ENCODE measurements at regions not wholly inside any gene's neighbourhood (a gene's known extent, or its start where the extent isn't known, plus 50 kb on each side); places are given as distances from the start of the nearest gene placed in this dataset.
A peak's percentile ranks its signal among the peaks of the same experiment; 100 is the strongest.

DNA sequence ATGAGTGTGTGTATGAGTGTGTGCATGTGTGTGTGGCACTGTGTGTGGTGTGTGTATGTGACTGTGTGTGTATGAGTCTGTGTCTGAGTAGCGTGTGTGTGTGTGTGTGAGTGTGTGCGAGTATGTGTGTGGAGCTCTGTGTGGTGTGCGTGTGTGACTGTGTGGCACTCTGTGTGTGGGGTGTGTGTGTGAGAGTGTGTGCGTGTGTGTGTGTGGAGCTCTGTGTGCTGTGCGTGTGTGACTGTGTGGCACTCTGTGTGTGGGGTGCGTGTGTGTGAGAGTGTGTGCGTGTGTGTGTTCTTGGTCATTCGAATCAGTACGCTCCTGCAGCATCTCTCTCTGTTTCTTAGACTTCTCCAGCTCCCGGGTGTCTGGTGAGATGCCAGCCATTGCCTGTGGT, 76.9 kb upstream of the TMEM132C start:
- Histone ChIP-seq H3K4me3 (no peak overlapping the region), H3K4me1 (ENCODE audit: control insufficient read depth, insufficient read depth, low read length) (no peaks in the 10 kb centered on the region), H3K9me3 (replicated peaks; ENCODE audit: control insufficient read depth, insufficient read depth, low read length) (no peaks in the 10 kb centered on the region; the same call in 2 of the 3 replicates), H3K27ac (ENCODE audit: control insufficient read depth, insufficient read depth) (no peak overlapping the region), H2AFZ (ENCODE audit: control insufficient read depth, low read depth, low read length) (no peak overlapping the region), H3K27me3 (replicated peaks in 1 of 2; ENCODE audit: control insufficient read depth in 2 of 2, insufficient read depth in 2 of 2, low read length in 1 of 2) (no peaks in the 10 kb centered on the region), H3K9ac (ENCODE audit: control insufficient read depth, insufficient read depth, low read length) (no peak overlapping the region), H3K4me2 (ENCODE audit: control insufficient read depth, insufficient read depth) (no peak overlapping the region), H4K20me1 (ENCODE audit: control insufficient read depth, insufficient read depth) (no peaks in the 10 kb centered on the region), H3K79me2 (ENCODE audit: control insufficient read depth, insufficient read depth, low read length) (no peaks in the 10 kb centered on the region), H3K36me3 (ENCODE audit: control insufficient read depth in 2 of 2, insufficient read depth in 2 of 2, low read length in 1 of 2) (no peaks in the 10 kb centered on the region)
- FAIRE-seq = no peak
- TF ChIP-seq HDAC6 (IDR thresholded peaks at IDR 0.05; ENCODE audit: unreplicated experiment) = no peak
- TF ChIP-seq, protein P1, sequence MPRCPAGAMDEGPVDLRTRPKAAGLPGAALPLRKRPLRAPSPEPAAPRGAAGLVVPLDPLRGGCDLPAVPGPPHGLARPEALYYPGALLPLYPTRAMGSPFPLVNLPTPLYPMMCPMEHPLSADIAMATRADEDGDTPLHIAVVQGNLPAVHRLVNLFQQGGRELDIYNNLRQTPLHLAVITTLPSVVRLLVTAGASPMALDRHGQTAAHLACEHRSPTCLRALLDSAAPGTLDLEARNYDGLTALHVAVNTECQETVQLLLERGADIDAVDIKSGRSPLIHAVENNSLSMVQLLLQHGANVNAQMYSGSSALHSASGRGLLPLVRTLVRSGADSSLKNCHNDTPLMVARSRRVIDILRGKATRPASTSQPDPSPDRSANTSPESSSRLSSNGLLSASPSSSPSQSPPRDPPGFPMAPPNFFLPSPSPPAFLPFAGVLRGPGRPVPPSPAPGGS (IDR thresholded peaks at IDR 0.05; ENCODE audit: borderline replicate concordance, insufficient read depth, low read depth, low read length, poor library complexity, severe bottlenecking) = peak; percentile 94
- TF ChIP-seq TCF3 (IDR thresholded peaks at IDR 0.05; ENCODE audit: borderline replicate concordance, insufficient read depth, low read depth, low read length) = 0 out of 2 replicates have a peak, but pooled peaks have one; percentile 21
- DNase-seq (ENCODE audit: low read depth, low spot score) = no peak
- in situ Hi-C loops (cut with MboI) = no loop called here
- no peak for ATAC-seq
- ChIA-PET CTCF (no interaction called here), POLR2A (no interaction called here), RAD21 (ENCODE audit: unreplicated experiment) (no interaction called here), SMC1A (ENCODE audit: uncharacterized antibody, unreplicated experiment) (no interaction called here)
- BruUV-seq (replicated peaks) = no TSS peak
- intact Hi-C loops (cut with micrococcal nuclease; ENCODE audit: unreplicated experiment) = no loop called here
- WGBS (ENCODE audit: insufficient coverage, insufficient replicate concordance, low lambda C conversion rate, missing lambda C conversion rate) = 76% methylated on average over 9 of the region's 10 CpGs

DNA sequence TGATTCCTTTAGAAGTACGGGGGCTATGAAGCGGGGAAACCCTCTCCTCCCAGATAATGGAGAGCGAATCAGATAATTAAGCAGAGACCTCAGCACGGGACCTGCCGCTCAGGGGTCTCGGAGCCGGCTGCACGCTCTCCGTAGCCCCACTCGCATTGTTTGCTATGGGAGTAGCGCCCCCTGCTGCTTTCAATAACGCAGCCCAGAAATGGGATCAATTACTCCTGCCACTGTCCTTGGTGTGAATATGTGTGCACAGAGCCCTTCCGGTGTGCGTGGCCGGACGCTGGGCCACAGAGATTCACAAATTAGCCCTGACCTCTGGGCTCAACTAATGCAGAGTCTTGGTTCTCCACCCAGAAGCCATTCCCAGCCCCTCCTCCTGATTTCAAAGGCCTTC, 76.4 kb upstream of the TMEM132C start:
- CTCF ChIA-PET = interaction anchor here (1.0 kb wide), 1 partner anchor 122 kb away, joined by 3 read pairs; no protein-coding TSS in a partner anchor
- TF ChIP-seq, protein P2, sequence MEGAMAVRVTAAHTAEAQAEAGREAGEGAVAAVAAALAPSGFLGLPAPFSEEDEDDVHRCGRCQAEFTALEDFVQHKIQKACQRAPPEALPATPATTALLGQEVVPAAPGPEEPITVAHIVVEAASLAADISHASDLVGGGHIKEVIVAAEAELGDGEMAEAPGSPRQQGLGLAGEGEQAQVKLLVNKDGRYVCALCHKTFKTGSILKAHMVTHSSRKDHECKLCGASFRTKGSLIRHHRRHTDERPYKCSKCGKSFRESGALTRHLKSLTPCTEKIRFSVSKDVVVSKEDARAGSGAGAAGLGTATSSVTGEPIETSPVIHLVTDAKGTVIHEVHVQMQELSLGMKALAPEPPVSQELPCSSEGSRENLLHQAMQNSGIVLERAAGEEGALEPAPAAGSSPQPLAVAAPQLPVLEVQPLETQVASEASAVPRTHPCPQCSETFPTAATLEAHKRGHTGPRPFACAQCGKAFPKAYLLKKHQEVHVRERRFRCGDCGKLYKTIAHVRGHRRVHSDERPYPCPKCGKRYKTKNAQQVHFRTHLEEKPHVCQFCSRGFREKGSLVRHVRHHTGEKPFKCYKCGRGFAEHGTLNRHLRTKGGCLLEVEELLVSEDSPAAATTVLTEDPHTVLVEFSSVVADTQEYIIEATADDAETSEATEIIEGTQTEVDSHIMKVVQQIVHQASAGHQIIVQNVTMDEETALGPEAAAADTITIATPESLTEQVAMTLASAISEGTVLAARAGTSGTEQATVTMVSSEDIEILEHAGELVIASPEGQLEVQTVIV (IDR thresholded peaks at IDR 0.05; ENCODE audit: borderline replicate concordance, partially characterized antibody) = no peak
- TF ChIP-seq, protein P3, sequence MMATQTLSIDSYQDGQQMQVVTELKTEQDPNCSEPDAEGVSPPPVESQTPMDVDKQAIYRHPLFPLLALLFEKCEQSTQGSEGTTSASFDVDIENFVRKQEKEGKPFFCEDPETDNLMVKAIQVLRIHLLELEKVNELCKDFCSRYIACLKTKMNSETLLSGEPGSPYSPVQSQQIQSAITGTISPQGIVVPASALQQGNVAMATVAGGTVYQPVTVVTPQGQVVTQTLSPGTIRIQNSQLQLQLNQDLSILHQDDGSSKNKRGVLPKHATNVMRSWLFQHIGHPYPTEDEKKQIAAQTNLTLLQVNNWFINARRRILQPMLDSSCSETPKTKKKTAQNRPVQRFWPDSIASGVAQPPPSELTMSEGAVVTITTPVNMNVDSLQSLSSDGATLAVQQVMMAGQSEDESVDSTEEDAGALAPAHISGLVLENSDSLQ (IDR thresholded peaks at IDR 0.05) = no peak
- TF ChIP-seq SRF (IDR thresholded peaks at IDR 0.05; ENCODE audit: low read depth in 2 of 2, low read length in 2 of 2) (no peak), RAD51 (IDR thresholded peaks at IDR 0.05) (no peak)
- TF ChIP-seq, protein P4, sequence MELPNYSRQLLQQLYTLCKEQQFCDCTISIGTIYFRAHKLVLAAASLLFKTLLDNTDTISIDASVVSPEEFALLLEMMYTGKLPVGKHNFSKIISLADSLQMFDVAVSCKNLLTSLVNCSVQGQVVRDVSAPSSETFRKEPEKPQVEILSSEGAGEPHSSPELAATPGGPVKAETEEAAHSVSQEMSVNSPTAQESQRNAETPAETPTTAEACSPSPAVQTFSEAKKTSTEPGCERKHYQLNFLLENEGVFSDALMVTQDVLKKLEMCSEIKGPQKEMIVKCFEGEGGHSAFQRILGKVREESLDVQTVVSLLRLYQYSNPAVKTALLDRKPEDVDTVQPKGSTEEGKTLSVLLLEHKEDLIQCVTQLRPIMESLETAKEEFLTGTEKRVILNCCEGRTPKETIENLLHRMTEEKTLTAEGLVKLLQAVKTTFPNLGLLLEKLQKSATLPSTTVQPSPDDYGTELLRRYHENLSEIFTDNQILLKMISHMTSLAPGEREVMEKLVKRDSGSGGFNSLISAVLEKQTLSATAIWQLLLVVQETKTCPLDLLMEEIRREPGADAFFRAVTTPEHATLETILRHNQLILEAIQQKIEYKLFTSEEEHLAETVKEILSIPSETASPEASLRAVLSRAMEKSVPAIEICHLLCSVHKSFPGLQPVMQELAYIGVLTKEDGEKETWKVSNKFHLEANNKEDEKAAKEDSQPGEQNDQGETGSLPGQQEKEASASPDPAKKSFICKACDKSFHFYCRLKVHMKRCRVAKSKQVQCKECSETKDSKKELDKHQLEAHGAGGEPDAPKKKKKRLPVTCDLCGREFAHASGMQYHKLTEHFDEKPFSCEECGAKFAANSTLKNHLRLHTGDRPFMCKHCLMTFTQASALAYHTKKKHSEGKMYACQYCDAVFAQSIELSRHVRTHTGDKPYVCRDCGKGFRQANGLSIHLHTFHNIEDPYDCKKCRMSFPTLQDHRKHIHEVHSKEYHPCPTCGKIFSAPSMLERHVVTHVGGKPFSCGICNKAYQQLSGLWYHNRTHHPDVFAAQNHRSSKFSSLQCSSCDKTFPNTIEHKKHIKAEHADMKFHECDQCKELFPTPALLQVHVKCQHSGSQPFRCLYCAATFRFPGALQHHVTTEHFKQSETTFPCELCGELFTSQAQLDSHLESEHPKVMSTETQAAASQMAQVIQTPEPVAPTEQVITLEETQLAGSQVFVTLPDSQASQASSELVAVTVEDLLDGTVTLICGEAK (IDR thresholded peaks at IDR 0.05; ENCODE audit: borderline replicate concordance) = no peak

More for the DNA sequence above, 76.4 kb upstream of the TMEM132C start:
- ATAC-seq = no peak
- Histone ChIP-seq H4K20me1 (ENCODE audit: control insufficient read depth, insufficient read depth) (no peaks in the 10 kb centered on the region), H3K79me2 (ENCODE audit: control insufficient read depth, insufficient read depth, low read length) (no peaks in the 10 kb centered on the region), H3K9me3 (replicated peaks; ENCODE audit: control insufficient read depth, insufficient read depth, low read length) (no peaks in the 10 kb centered on the region; the same call in 2 of the 3 replicates), H3K4me3 (no peak overlapping the region), H3K4me1 (ENCODE audit: control insufficient read depth, insufficient read depth, low read length) (no peaks in the 10 kb centered on the region), H2AFZ (ENCODE audit: control insufficient read depth, low read depth, low read length) (no peak overlapping the region), H3K27ac (ENCODE audit: control insufficient read depth, insufficient read depth) (no peak overlapping the region), H3K36me3 (ENCODE audit: control insufficient read depth in 2 of 2, insufficient read depth in 2 of 2, low read length in 1 of 2) (no peaks in the 10 kb centered on the region), H3K9ac (ENCODE audit: control insufficient read depth, insufficient read depth, low read length) (no peak overlapping the region), H3K4me2 (ENCODE audit: control insufficient read depth, insufficient read depth) (no peak overlapping the region), H3K27me3 (replicated peaks in 1 of 2; ENCODE audit: control insufficient read depth in 2 of 2, insufficient read depth in 2 of 2, low read length in 1 of 2) (no peaks in the 10 kb centered on the region)
- SMC1A ChIA-PET (ENCODE audit: uncharacterized antibody, unreplicated experiment) = no interaction called here
- in situ Hi-C loops (cut with MboI) = no loop called here
- RAD21 ChIA-PET (ENCODE audit: unreplicated experiment) = no interaction called here
- WGBS (ENCODE audit: insufficient coverage, insufficient replicate concordance, low lambda C conversion rate, missing lambda C conversion rate) = 78% methylated on average over 16 of the region's 16 CpGs
- intact Hi-C loops (cut with micrococcal nuclease; ENCODE audit: unreplicated experiment) = no loop called here
- no peak for DNase-seq (ENCODE audit: low read depth, low spot score)
- no peak for FAIRE-seq
- POLR2A ChIA-PET = no interaction called here
- BruUV-seq (replicated peaks) = no TSS peak
